ENCODE measurements at regions not wholly inside any gene's neighbourhood (a gene's known extent, or its start where the extent isn't known, plus 50 kb on each side); places are given as distances from the start of the nearest gene placed in this dataset.

GRCh38 chr6:169081248-169081647 lies 172.4 kb downstream of the THBS2 start:
- dilution Hi-C loops (cut with HindIII; ENCODE audit: low sequenced_read_pairs, unreplicated experiment), result no loop called here

More at GRCh38 chr6:169081248-169081647, 172.4 kb downstream of the THBS2 start:
- H2BK15ac ChIP-seq (ENCODE audit: low read depth, low read length), result no peak overlapping the region
- no peak overlapping the region; the same call in 1 of the 2 replicates for H2BK120ac ChIP-seq (ENCODE audit: low read depth, low read length)
- no peak overlapping the region for H2AFZ ChIP-seq (replicated peaks; ENCODE audit: low read length, poor library complexity)
- H3K27ac ChIP-seq (ENCODE audit: insufficient read depth, low read length), result no peak overlapping the region
- H3K79me1 ChIP-seq (ENCODE audit: low read depth in 1 of 2, low read length in 2 of 2), result no peaks in the 10 kb centered on the region
- no peak overlapping the region for H3K4ac ChIP-seq (ENCODE audit: low read depth, low read length)
- H3K23ac ChIP-seq (ENCODE audit: low read depth, low read length), result no peak overlapping the region
- H4K91ac ChIP-seq (ENCODE audit: insufficient read depth, low read depth, low read length), result no peak overlapping the region
- no peak overlapping the region for H3K9ac ChIP-seq (ENCODE audit: low read depth, low read length)
- ChIA-PET CTCF (interaction anchor here (1.0 kb wide), 1 partner anchor 16 kb away, joined by 3 read pairs; no protein-coding TSS in a partner anchor), POLR2A (ENCODE audit: unreplicated experiment) (no interaction called here)
- no peaks in the 10 kb centered on the region for H3K9me3 ChIP-seq (ENCODE audit: control insufficient read depth, insufficient read depth, low read length)
- no TSS peak for BruUV-seq (replicated peaks)
- H4K20me1 ChIP-seq (ENCODE audit: insufficient read depth, low read length), result no peaks in the 10 kb centered on the region
- in situ Hi-C loops (cut with MboI; ENCODE audit: low sequenced_read_pairs), result no loop called here
- no peak overlapping the region for H2AK9ac ChIP-seq (replicated peaks; ENCODE audit: low read depth, low read length, poor library complexity)
- H3K27me3 ChIP-seq (ENCODE audit: control insufficient read depth, insufficient read depth, low read length), result no peaks in the 10 kb centered on the region
- no peak overlapping the region for H4K8ac ChIP-seq (ENCODE audit: low read depth in 2 of 2, low read length in 2 of 2)
- H3K9me1 ChIP-seq (ENCODE audit: insufficient read depth, low read length), result peaks cover 4% of the 10 kb centered on the region; the same call in 1 of the 2 replicates
- no peaks in the 10 kb centered on the region for H3K36me3 ChIP-seq (ENCODE audit: control insufficient read depth, insufficient read depth, low read length)
- ATAC-seq (ENCODE audit: low read depth), result no peak
- no peak overlapping the region for H3K18ac ChIP-seq (ENCODE audit: low read depth, low read length)
- intact Hi-C loops (cut with micrococcal nuclease), result no loop called here
- no peak overlapping the region for H3K4me2 ChIP-seq (ENCODE audit: low read depth, low read length)
- no peak for DNase-seq
- H3K4me3 ChIP-seq (ENCODE audit: insufficient read depth, low read depth, low read length), result no peak overlapping the region
- peaks cover 2% of the 10 kb centered on the region; the same call in 1 of the 2 replicates for H3K4me1 ChIP-seq (ENCODE audit: control insufficient read depth, insufficient read depth, low read length)
- 94% methylated on average over 3 of the region's 3 CpGs; no CpG with 5 or more reads in 1 of the 2 experiments for WGBS, 2 experiments (ENCODE audit: extremely low coverage in 2 of 2, insufficient read length in 1 of 2)
- TF ChIP-seq FOS (IDR thresholded peaks at IDR 0.05; ENCODE audit: low read depth, low read length) (no peak), USF2 (IDR thresholded peaks at IDR 0.05; ENCODE audit: low read depth, low read length) (no peak), MXI1 (IDR thresholded peaks at IDR 0.05; ENCODE audit: borderline replicate concordance, low read depth, low read length) (no peak), CHD1 (IDR thresholded peaks at IDR 0.05; ENCODE audit: low read depth, low read length) (no peak), MAFK (IDR thresholded peaks at IDR 0.05; ENCODE audit: low read depth, low read length) (no peak), CTCF (conservative IDR thresholded peaks at IDR 0.05; ENCODE audit: low read depth, low read length) (no peak), NFE2L2 (IDR thresholded peaks at IDR 0.05; ENCODE audit: low read depth, low read length) (no peak), POLR2A (IDR thresholded peaks at IDR 0.05; ENCODE audit: low read depth, low read length) (no peak), SMC3 (IDR thresholded peaks at IDR 0.05; ENCODE audit: low read depth, low read length) (no peak), RAD21 (IDR thresholded peaks at IDR 0.05; ENCODE audit: low read length) (no peak), RFX5 (IDR thresholded peaks at IDR 0.05; ENCODE audit: low read depth, low read length) (no peak), BHLHE40 (IDR thresholded peaks at IDR 0.05; ENCODE audit: low read depth, low read length) (no peak), ELK1 (IDR thresholded peaks at IDR 0.05; ENCODE audit: borderline replicate concordance, low read depth, low read length) (no peak), MAZ (IDR thresholded peaks at IDR 0.05; ENCODE audit: borderline replicate concordance, low read depth, low read length) (no peak), RCOR1 (IDR thresholded peaks at IDR 0.05; ENCODE audit: insufficient replicate concordance, low read length) (no peak), CEBPB (IDR thresholded peaks at IDR 0.05; ENCODE audit: low read depth, low read length) (no peak)
- no peak overlapping the region for H3K14ac ChIP-seq (replicated peaks; ENCODE audit: low read depth, low read length)
- no peak overlapping the region for H3K56ac ChIP-seq (ENCODE audit: extremely low read depth, insufficient read depth, low read length)
- no peak overlapping the region for H2BK20ac ChIP-seq (ENCODE audit: low read depth, low read length)
- no peak overlapping the region for H4K5ac ChIP-seq (ENCODE audit: low read depth, low read length)
- no peak overlapping the region for H2BK5ac ChIP-seq (ENCODE audit: low read depth, low read length, poor library complexity, severe bottlenecking)
- no peak overlapping the region for H2AK5ac ChIP-seq (ENCODE audit: low read depth, low read length)
